GM18511 (cell line): ENCODE measurements at regions not wholly inside any gene's neighbourhood (a gene's known extent, or its start where the extent isn't known, plus 50 kb on each side); places are given as distances from the start of the nearest gene placed in this dataset.
A peak's percentile ranks its signal among the peaks of the same experiment; 100 is the strongest.

Experiments used
- ATAC-seq: cut with Tn5 transposase; IDR thresholded peaks from one replicate; pipeline ENCODE4 v1.9.1; 2021; ENCODE audit warnings: mild to moderate bottlenecking, moderate library complexity; ENCODE audit not compliant: unreplicated experiment

GRCh38 chr5:14019768-14020290 lies 75.3 kb upstream of the DNAH5 start:
- no peak for ATAC-seq

- no peak for ATAC-seq
These were observed 73.4 kb upstream of the DNAH5 start for GRCh38 chr5:14017904-14018303.

GRCh38 chr5:14016549-14016948 lies 72.1 kb upstream of the DNAH5 start:
- ATAC-seq = no peak

- peak; percentile 95 for ATAC-seq
These were observed 66.9 kb upstream of the DNAH5 start for GRCh38 chr5:14011089-14012020.

- no peak for ATAC-seq
These were observed 65.1 kb upstream of the DNAH5 start for GRCh38 chr5:14009575-14009974.

GRCh38 chr5:14008819-14009311 lies 64.4 kb upstream of the DNAH5 start:
- ATAC-seq = no peak

GRCh38 chr5:14006823-14007520 lies 62.5 kb upstream of the DNAH5 start:
- no peak for ATAC-seq

GRCh38 chr5:14004598-14005394 lies 60.3 kb upstream of the DNAH5 start:
- ATAC-seq = no peak

GRCh38 chr5:14003936-14004335 lies 59.4 kb upstream of the DNAH5 start:
- no peak for ATAC-seq

- no peak for ATAC-seq
These were observed 59.0 kb upstream of the DNAH5 start for GRCh38 chr5:14003513-14003912.

GRCh38 chr5:13998254-13998653 lies 53.8 kb upstream of the DNAH5 start:
- ATAC-seq = no peak

- ATAC-seq = no peak
These were observed 53.0 kb upstream of the DNAH5 start for GRCh38 chr5:13997514-13997913.

- ATAC-seq = peak; percentile 66
These were observed 50.2 kb upstream of the DNAH5 start for GRCh38 chr5:13994621-13995253.
